Small intestine (tissue), 7 donors: ENCODE measurements at regions not wholly inside any gene's neighbourhood (a gene's known extent, or its start where the extent isn't known, plus 50 kb on each side); places are given as distances from the start of the nearest gene placed in this dataset.

Experiments
- DNase-seq, 2 donors: peaks; one replicate each; pipeline versions ENCODE4 v3.0.0 to v3.0.0-alpha.2; 2013
- FAIRE-seq: peaks from 2 replicates; lab custom pipeline; 2012; peaks lifted over from hg19 to GRCh38; lab: Jason Lieb, UNC
- H3K27ac ChIP-seq, 3 donors: one replicate each; pipeline ENCODE4 v1.5.1; 2013; ENCODE audit warnings: low read length in 2 of 3, mild to moderate bottlenecking in 2 of 3, control low read depth in 1 of 3, inconsistent platforms in 1 of 3, low read depth in 1 of 3, moderate library complexity in 1 of 3
- H3K27me3 ChIP-seq, 3 donors: one replicate each; pipeline ENCODE4 v1.6.1; 2013; ENCODE audit warnings: low read length in 3 of 3, inconsistent platforms in 1 of 3; ENCODE audit not compliant: control insufficient read depth in 3 of 3, insufficient read depth in 3 of 3
- H3K36me3 ChIP-seq, 3 donors: one replicate each; pipeline ENCODE4 v1.6.1; 2013; ENCODE audit warnings: low read length in 3 of 3, inconsistent platforms in 1 of 3, low read depth in 1 of 3, mild to moderate bottlenecking in 1 of 3, moderate library complexity in 1 of 3; ENCODE audit not compliant: control insufficient read depth in 3 of 3, insufficient read depth in 2 of 3
- H3K4me1 ChIP-seq, 3 donors: one replicate each; pipeline ENCODE4 v1.6.1; 2013; ENCODE audit warnings: low read length in 2 of 3, inconsistent platforms in 1 of 3, low read depth in 1 of 3, mild to moderate bottlenecking in 1 of 3, moderate library complexity in 1 of 3; ENCODE audit not compliant: control insufficient read depth in 3 of 3, insufficient read depth in 2 of 3
- H3K4me3 ChIP-seq, 3 donors: one replicate each; pipeline ENCODE4 v1.5.1; 2013; ENCODE audit warnings: low read length in 3 of 3, control low read depth in 1 of 3, inconsistent platforms in 1 of 3, low read depth in 1 of 3, mild to moderate bottlenecking in 1 of 3, moderate library complexity in 1 of 3
- H3K9me3 ChIP-seq, 2 donors: one replicate each; pipeline ENCODE4 v1.6.1; 2013; ENCODE audit warnings: low read depth in 1 of 2, low read length in 1 of 2; ENCODE audit not compliant: control insufficient read depth in 2 of 2, insufficient read depth in 1 of 2
- WGBS, 3 donors: extraction: QIAGEN DNeasy Blood & Tissue Kit; methylation state at CpG; one replicate each; pipeline ENCODE4 v1.1.7; 2013; 5-methylcytosine and 5-hydroxymethylcytosine counted together
- donor health status: healthy with polysubstance abuse.
- donor health status: control.
- donor health status: control.
- donor health status: Bipolar disorder and iron deficiency.
- donor health status: healthy.

DNA sequence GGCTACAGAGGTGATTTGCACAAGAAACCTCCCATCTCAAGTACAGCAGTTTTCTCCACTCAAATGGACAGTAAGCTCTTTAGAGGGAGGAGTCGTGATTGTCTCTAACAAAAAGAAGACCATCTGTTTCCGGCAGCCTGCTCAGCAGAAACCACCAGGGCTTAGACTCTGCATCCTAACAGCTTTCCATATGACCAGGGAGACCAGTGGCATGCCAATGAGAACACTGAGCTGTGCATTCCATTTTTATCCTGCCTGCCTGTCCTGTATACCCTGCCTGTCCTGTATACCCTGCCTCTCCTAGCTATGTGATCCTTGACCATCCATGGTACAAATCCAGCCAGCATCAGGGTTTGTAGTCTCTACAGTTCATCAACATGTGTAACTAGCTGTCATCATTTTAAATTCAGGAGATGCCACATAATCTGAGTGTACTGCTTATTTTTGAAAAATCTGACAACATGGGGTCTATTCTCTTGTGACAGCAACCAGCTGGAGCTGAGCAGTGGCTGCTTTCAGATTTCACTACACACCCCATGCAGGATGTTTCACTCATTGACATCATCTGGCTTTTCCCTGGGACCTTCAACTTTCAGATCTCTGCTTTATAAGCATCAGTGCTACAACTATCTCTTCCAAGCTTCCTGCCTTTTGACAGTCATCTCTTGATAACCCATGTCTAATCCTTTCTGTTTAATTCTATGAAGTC, 50.5 kb upstream of the POU2AF2 start:
- FAIRE-seq (no peak), DNase-seq (no peak)
- no peaks in the 10 kb centered on the region for H3K27me3 ChIP-seq
- H3K36me3 ChIP-seq, result no peaks in the 10 kb centered on the region
- no peak overlapping the region for H3K4me3 ChIP-seq
- no peaks in the 10 kb centered on the region for H3K9me3 ChIP-seq
- no peaks in the 10 kb centered on the region for H3K4me1 ChIP-seq
- no peak overlapping the region for H3K27ac ChIP-seq
- 65 to 69% (median 69%) methylated on average over 2 of the region's 2 CpGs for WGBS, 3 donors

DNA sequence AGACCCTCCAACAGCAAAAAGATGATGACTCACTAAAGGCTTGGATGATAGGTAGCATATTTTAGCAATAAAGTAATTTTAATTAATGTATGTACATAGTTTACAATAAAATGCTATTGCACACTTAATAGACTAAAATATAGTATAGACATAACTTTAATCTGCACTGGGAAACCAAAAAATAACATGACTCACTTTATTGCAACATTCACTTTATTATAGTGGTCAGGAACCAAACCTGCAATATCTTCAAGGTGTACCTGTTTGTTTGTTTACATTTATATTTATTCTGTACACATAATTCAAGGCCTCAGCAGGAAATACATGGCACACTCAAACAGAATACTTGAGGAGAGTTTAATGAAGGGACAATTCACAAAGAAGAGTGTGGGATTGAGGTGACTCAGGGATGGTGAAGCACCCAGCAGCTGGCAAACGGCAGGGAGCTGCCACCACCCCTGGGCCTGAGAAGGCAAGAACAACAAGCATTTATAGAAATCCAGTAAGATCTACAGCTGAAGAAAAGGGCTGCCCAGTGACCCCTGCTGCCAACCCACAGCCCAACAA, 51.5 kb upstream of the POU2AF2 start:
- Histone ChIP-seq H3K4me1 (no peaks in the 10 kb centered on the region), H3K27me3 (no peaks in the 10 kb centered on the region), H3K36me3 (no peaks in the 10 kb centered on the region), H3K4me3 (no peak overlapping the region), H3K9me3 (no peaks in the 10 kb centered on the region), H3K27ac (no peak overlapping the region)
- no peak for DNase-seq
- 58 to 79% (median 62%) methylated on average over 1 of the region's 1 CpG for WGBS, 3 donors
- FAIRE-seq, result no peak

DNA sequence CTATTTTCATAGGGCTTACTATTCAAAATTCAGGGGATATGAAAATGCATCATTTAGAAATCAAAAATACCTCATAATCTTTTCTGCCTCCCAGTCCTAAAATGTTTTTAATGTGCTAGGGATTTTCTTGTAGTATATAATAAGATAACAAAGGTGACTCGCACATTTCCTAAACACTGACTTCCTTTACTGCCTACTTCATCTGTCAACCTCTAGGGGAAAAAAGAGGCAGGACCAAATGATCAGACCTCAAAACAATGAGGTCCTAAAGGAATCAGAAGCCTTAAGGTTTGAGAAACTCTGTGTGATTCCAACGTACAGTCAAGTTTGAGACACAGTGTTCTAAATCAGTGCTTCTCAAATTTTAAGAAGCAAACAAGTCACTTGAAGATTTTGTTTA, 56.1 kb upstream of the POU2AF2 start:
- no peak for DNase-seq
- Histone ChIP-seq H3K9me3 (no peaks in the 10 kb centered on the region), H3K36me3 (no peaks in the 10 kb centered on the region), H3K4me1 (no peaks in the 10 kb centered on the region), H3K4me3 (no peak overlapping the region), H3K27ac (no peak overlapping the region), H3K27me3 (no peaks in the 10 kb centered on the region)
- FAIRE-seq, result no peak
- WGBS, 3 donors, result 50 to 61% (median 58%) methylated on average over 2 of the region's 2 CpGs

DNA sequence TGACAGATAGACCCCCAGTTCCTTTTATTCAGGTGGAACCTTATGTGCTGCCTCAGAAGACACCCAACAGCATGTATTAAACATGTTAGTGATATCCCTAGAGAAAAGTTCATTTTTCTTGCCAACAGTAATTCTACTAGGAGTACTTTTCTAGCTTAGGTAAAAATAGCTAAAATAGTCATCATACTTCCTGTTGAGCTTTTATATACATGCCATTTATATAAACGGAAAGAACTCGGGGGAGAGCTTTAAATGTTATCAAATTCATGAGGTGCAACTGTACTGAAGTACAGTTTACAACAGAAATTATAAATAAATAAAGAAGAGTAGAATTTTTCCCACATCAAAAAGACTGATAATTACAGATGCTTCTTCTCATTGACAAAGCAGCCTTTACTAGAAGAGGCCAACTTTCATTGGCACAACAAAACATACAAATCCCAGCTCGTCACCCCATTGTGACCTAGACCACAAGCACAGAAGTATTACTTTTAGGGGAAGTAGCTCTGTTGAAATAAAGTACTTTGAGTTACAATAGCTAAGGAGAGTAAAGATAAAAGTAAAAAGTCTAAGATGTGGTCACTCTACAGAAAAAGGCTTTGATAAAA, 59.1 kb upstream of the POU2AF2 start:
- Histone ChIP-seq H3K4me1 (no peaks in the 10 kb centered on the region), H3K36me3 (no peaks in the 10 kb centered on the region), H3K9me3 (no peaks in the 10 kb centered on the region), H3K27ac (no peak overlapping the region), H3K4me3 (no peak overlapping the region), H3K27me3 (no peaks in the 10 kb centered on the region)
- FAIRE-seq (no peak), DNase-seq (no peak)
- WGBS, 3 donors, result 52 to 64% (median 63%) methylated on average over 3 of the region's 3 CpGs

DNA sequence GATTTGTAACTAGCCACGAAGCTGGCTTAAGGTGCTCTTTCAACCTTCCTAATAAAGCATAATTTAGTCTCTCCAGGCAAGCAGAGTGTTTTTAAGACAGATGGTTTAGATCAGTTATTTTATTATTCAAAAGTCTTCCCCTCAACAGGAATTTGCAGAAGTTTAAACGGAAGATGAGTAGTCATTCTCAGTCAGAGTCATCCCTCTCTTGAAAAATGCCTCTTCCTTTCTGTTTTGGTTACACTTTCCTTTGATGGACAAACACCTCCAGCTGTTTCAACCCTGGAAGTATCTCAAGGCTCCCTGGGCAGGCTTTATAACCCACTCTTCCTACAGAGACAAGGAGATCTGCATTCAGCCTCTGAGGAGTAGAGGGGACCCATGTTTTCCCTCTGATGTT, 60.3 kb upstream of the POU2AF2 start:
- FAIRE-seq (no peak), DNase-seq (no peak)
- no peaks in the 10 kb centered on the region for H3K4me1 ChIP-seq
- no peaks in the 10 kb centered on the region for H3K27me3 ChIP-seq
- no peak overlapping the region for H3K27ac ChIP-seq
- H3K9me3 ChIP-seq, result no peaks in the 10 kb centered on the region
- no peaks in the 10 kb centered on the region for H3K36me3 ChIP-seq
- 38 to 59% (median 45%) methylated on average over 2 of the region's 2 CpGs for WGBS, 3 donors
- no peak overlapping the region for H3K4me3 ChIP-seq

DNA sequence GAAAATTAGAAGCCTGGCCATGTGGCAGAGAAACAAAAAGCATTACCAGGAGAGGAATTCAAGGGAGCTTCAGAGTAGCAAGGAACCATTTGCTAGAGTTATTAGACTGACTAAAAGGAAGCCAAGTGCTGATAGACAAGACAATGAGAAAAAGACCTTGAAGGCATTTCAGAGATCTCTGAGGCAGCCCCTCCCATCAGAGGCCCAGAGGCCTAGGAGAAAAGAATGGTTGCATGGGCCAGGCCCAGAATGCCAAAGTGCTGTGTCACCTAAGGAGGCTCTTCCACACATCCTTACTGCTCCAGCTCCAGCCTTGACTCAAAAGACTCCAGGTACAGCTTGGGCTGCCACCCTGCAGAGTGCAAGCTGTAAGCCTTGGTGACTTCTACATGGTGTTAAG, 61.8 kb upstream of the POU2AF2 start:
- FAIRE-seq (no peak), DNase-seq (no peak)
- H3K9me3 ChIP-seq, result no peaks in the 10 kb centered on the region
- no peaks in the 10 kb centered on the region for H3K36me3 ChIP-seq
- H3K4me3 ChIP-seq, result no peak overlapping the region
- H3K27ac ChIP-seq, result no peak overlapping the region
- no peaks in the 10 kb centered on the region for H3K27me3 ChIP-seq
- H3K4me1 ChIP-seq, result no peaks in the 10 kb centered on the region

DNA sequence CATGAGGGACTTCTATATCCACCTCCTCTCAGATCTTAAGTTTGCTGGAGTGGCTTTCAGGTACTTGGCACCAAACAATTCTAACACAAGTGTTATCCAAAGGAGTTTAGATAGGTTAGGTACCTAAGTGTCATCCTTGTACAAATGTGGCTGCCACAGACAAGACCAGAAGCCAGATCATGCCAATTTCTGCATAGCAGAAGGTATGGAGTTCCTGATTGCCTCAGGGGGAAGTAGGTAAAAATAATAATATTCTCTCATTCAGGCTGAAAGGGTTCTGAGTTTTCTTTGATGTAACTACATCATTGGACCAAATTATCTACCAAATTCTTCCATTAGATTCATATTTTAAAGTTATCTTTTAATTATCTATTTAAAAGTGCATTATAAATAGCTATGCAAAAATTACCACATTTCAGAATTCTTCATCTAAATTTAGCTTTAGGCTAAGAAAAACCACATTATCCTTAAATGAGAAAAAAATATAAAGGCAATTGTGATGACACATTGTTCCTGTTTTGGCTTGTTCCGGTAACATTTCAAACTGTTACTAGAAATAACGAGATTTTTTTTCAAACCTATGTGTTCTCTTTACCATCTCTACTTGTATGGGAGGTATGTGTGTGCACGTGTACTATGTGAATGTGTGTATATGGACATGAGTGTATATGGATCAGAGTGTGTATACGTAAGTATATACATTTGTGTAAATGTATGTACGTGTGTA, 66.2 kb upstream of the POU2AF2 start:
- Histone ChIP-seq H3K36me3 (no peaks in the 10 kb centered on the region), H3K4me3 (no peak overlapping the region), H3K27me3 (no peaks in the 10 kb centered on the region), H3K4me1 (no peaks in the 10 kb centered on the region), H3K9me3 (no peaks in the 10 kb centered on the region), H3K27ac (no peak overlapping the region)
- DNase-seq, result no peak
- no peak for FAIRE-seq
- 51 to 63% (median 57%) methylated on average over 5 of the region's 5 CpGs for WGBS, 3 donors

DNA sequence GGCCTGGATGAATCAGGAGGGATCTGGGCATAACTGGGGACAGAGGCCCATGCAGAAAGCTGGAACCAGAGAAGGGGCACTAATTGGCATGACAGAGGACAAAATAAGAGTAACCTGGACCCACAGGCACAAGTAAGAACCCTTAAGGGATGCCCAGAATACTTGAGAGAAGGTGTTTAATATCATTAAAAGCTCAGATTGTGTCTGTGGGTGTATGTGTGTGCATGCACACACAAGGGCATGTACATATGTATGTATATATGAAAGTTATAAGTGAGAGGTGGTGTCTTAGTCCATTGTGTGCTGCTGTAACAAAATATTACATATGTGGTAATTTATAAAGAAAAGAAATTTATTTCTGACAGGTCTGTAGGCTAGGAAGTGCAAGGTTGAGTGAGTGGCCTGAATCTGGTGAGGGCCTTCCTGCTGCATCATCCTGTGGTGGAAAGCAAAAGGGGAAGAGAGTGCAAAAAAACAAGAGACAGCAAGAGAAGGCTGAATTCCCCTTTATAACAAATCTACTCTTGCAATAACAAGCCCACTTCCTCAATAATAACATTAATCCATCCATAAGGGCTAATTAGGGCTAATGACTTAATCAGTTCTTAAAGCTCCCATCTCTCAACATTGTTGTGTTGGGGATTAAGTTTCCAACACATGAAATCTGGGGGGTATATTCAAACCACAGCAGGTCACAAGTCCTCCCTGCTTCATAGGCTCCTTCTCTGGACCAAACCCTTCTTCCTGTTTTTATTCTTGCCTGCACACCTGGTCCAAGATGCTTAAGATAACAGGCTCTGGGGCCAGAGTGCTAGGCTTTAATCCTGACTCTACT, 68.3 kb upstream of the POU2AF2 start:
- no peaks in the 10 kb centered on the region for H3K36me3 ChIP-seq
- FAIRE-seq (no peak), DNase-seq (no peak)
- no peaks in the 10 kb centered on the region for H3K9me3 ChIP-seq
- no peak overlapping the region for H3K27ac ChIP-seq
- no peak overlapping the region for H3K4me3 ChIP-seq
- H3K27me3 ChIP-seq, result no peaks in the 10 kb centered on the region
- no peaks in the 10 kb centered on the region for H3K4me1 ChIP-seq
